SK-N-SH (cell line): ENCODE measurements at regions not wholly inside any gene's neighbourhood (a gene's known extent, or its start where the extent isn't known, plus 50 kb on each side); places are given as distances from the start of the nearest gene placed in this dataset.

ENCODE experiments used
- CTCF ChIA-PET: fragments of 300-600, 350-600 bp; formaldehyde crosslinking; extraction: SDS; loops from one replicate; lab custom pipeline; 2021; lab: Yijun Ruan, JAX
- POLR2A ChIA-PET: fragments of 350-600 bp; sonication (Branson Sonifier 250); formaldehyde crosslinking; extraction: SDS; loops from one replicate; lab custom pipeline; 2020; ENCODE audit warnings: antibody characterized with exemption, inconsistent platforms; lab: Yijun Ruan, JAX
- DNase-seq: peaks from one replicate; pipeline ENCODE4 v3.0.0; 2012
- H2AFZ ChIP-seq: fragments of 200-600 bp; sonication (generic); 2 replicates; pipeline ENCODE4 v1.8.1; 2016; ENCODE audit warnings: antibody characterized with exemption, mild to moderate bottlenecking, low read depth
- H3F3A ChIP-seq: fragments of 200-600 bp; sonication (generic); replicated peaks from 2 replicates; pipeline ENCODE3; 2016; ENCODE audit warnings: antibody characterized with exemption, mild to moderate bottlenecking; ENCODE audit not compliant: insufficient read depth
- H3K27ac ChIP-seq, 2 experiments: fragments of 200-500 bp in 1 of 2; fragments of 200-600 bp in 1 of 2; sonication (Bioruptor generic) in 1 of 2; sonication (generic), shearing (Covaris generic) in 1 of 2; 2 replicates each; pipeline versions ENCODE4 v1.5.1 to v1.6.1; 2014 to 2016; ENCODE audit warnings: low read depth in 2 of 2, inconsistent platforms in 1 of 2, low read length in 1 of 2, mild to moderate bottlenecking in 1 of 2, mixed read lengths in 1 of 2
- H3K27me3 ChIP-seq: fragments of 200-600 bp; sonication (generic), shearing (Covaris generic); 2 replicates; pipeline ENCODE4 v1.6.1; 2016; ENCODE audit warnings: mixed run types; ENCODE audit not compliant: insufficient read depth
- H3K36me3 ChIP-seq, 2 experiments: fragments of 200-500 bp in 1 of 2; fragments of 200-600 bp in 1 of 2; sonication (Bioruptor generic) in 1 of 2; sonication (generic) in 1 of 2; replicated peaks in 1 of 2; 2 replicates each; pipeline versions ENCODE3 to v1.5.1; 2014 to 2016; ENCODE audit warnings: low read length in 1 of 2, mild to moderate bottlenecking in 1 of 2; ENCODE audit not compliant: insufficient read depth in 2 of 2, control insufficient read depth in 1 of 2
- H3K4me1 ChIP-seq, 2 experiments: fragments of 200-500 bp in 1 of 2; fragments of 200-600 bp in 1 of 2; sonication (Bioruptor generic) in 1 of 2; sonication (generic), shearing (Covaris generic) in 1 of 2; 2 replicates each; pipeline versions ENCODE4 v1.5.1 to v1.6.1; 2014 to 2016; ENCODE audit warnings: low read depth in 1 of 2, low read length in 1 of 2, mixed run types in 1 of 2; ENCODE audit not compliant: insufficient read depth in 2 of 2, control insufficient read depth in 1 of 2
- H3K4me2 ChIP-seq: fragments of 200-600 bp; sonication (generic), shearing (Covaris generic); 2 replicates; pipeline ENCODE4 v1.6.1; 2017; ENCODE audit warnings: mixed run types
- H3K4me3 ChIP-seq, 2 experiments: fragments of 200-500 bp in 1 of 2; fragments of 200-600 bp in 1 of 2; sonication (Bioruptor generic) in 1 of 2; sonication (generic), shearing (Covaris generic) in 1 of 2; 2 replicates each; pipeline versions ENCODE4 v1.5.1 to v1.8.1; 2014 to 2016; ENCODE audit warnings: low read depth in 2 of 2, inconsistent platforms in 1 of 2, low read length in 1 of 2, mild to moderate bottlenecking in 1 of 2, mixed read lengths in 1 of 2, moderate library complexity in 1 of 2
- H3K79me2 ChIP-seq: fragments of 200-600 bp; sonication (generic); 2 replicates; pipeline ENCODE4 v1.8.1; 2017; ENCODE audit warnings: mild to moderate bottlenecking; ENCODE audit not compliant: insufficient read depth
- H3K9ac ChIP-seq: fragments of 200-600 bp; sonication (generic); 2 replicates; pipeline ENCODE4 v1.6.1; 2017; ENCODE audit warnings: mixed run types
- H3K9me2 ChIP-seq: fragments of 200-600 bp; sonication (generic); 2 replicates; pipeline ENCODE4 v1.6.1; 2017; ENCODE audit warnings: mixed run types
- H3K9me3 ChIP-seq: fragments of 200-600 bp; sonication (generic); 2 replicates; pipeline ENCODE4 v1.6.1; 2017; ENCODE audit warnings: mixed run types, mild to moderate bottlenecking, moderate library complexity
- H4K20me1 ChIP-seq: fragments of 200-600 bp; sonication (generic); 2 replicates; pipeline ENCODE4 v1.6.1; 2017; ENCODE audit warnings: mild to moderate bottlenecking, mixed run types; ENCODE audit not compliant: insufficient read depth
- ELF1 ChIP-seq: IDR thresholded peaks from 2 replicates; pipeline ENCODE4 v1.4.0; 2012
- EP300 ChIP-seq, 2 experiments: IDR thresholded peaks; 2 replicates each; pipeline versions ENCODE4 v1.4.0 to v1.6.1; 2012; ENCODE audit warnings: borderline replicate concordance in 1 of 2, low read depth in 1 of 2, low read length in 1 of 2
- FOSL2 ChIP-seq: IDR thresholded peaks from 2 replicates; pipeline ENCODE4 v1.4.0; 2012; ENCODE audit warnings: low read depth, mild to moderate bottlenecking, moderate library complexity, borderline replicate concordance
- FOXM1 ChIP-seq: IDR thresholded peaks from 2 replicates; pipeline ENCODE4 v1.4.0; 2012; ENCODE audit warnings: low read depth, mild to moderate bottlenecking
- GABPA ChIP-seq: IDR thresholded peaks from 2 replicates; pipeline ENCODE4 v1.4.0; 2012; ENCODE audit warnings: low read depth, mild to moderate bottlenecking
- GATA2 ChIP-seq: sonication (generic); formaldehyde crosslinking; IDR thresholded peaks from 2 replicates; pipeline ENCODE4 v1.5.0; 2020; ENCODE audit warnings: mild to moderate bottlenecking, missing genetic modification reagents
- MXI1 ChIP-seq: IDR thresholded peaks from 2 replicates; pipeline ENCODE4 v1.6.1; 2012; ENCODE audit warnings: mild to moderate bottlenecking, low read depth, low read length, improper control_type of control experiment
- NFIC ChIP-seq: IDR thresholded peaks from 2 replicates; pipeline ENCODE4 v1.4.0; 2012; ENCODE audit warnings: borderline replicate concordance
- RCOR1 ChIP-seq: fragments of 150-350 bp; IDR thresholded peaks from 2 replicates; pipeline ENCODE4 v1.6.1; 2017; ENCODE audit warnings: antibody characterized with exemption, low read length
- REST ChIP-seq: IDR thresholded peaks from 2 replicates; pipeline ENCODE4 v1.6.1; 2012; ENCODE audit warnings: mild to moderate bottlenecking, low read depth, low read length, moderate library complexity
- RXRA ChIP-seq: IDR thresholded peaks from 2 replicates; pipeline ENCODE4 v1.4.0; 2012; ENCODE audit warnings: low read depth, mild to moderate bottlenecking, borderline replicate concordance
- SIN3A ChIP-seq: IDR thresholded peaks from 2 replicates; pipeline ENCODE4 v1.6.1; 2012; ENCODE audit warnings: low read depth, mild to moderate bottlenecking, low read length, moderate library complexity, borderline replicate concordance
- SMC3 ChIP-seq: IDR thresholded peaks from 2 replicates; pipeline ENCODE4 v1.6.1; 2012; ENCODE audit warnings: low read depth, low read length, improper control_type of control experiment
- TAF1 ChIP-seq: IDR thresholded peaks from 2 replicates; pipeline ENCODE4 v1.6.1; 2012; ENCODE audit warnings: low read depth, mild to moderate bottlenecking, low read length, moderate library complexity, borderline replicate concordance
- TCF12 ChIP-seq: IDR thresholded peaks from 2 replicates; pipeline ENCODE4 v1.4.0; 2012
- WGBS: methylation state at CpG from one replicate; pipeline ENCODE4 v1.1.6; 2017; ENCODE audit warnings: low lambda C conversion rate; 5-methylcytosine and 5-hydroxymethylcytosine counted together
- TF ChIP-seq, protein P1 (sequence below): IDR thresholded peaks from 2 replicates; pipeline ENCODE4 v1.4.0; 2012; ENCODE audit warnings: low read depth, borderline replicate concordance
- TF ChIP-seq, protein P2 (sequence below): IDR thresholded peaks from 2 replicates; pipeline ENCODE4 v1.4.0; 2012; ENCODE audit warnings: low read depth

DNA sequence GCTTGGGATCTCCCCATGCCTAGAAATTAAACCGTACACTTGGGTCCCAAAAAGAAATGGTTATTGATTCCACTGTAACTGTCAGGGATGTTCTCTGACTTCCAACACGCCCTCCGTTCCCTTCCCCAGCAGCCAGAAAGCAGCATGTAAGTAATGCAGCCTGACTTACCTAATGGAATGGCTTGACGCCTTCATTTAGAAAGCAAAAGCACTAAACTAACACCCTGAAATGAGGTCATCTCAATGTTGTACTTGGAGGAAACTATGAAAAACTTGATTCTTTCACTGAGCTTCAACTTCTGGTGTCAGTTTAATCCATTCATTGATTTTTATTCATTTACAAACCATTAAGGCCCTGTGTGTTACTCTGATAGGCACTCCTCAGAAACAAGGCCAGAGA is 110.8 kb upstream of the NOCT start (continued):
- TF ChIP-seq, protein P1, sequence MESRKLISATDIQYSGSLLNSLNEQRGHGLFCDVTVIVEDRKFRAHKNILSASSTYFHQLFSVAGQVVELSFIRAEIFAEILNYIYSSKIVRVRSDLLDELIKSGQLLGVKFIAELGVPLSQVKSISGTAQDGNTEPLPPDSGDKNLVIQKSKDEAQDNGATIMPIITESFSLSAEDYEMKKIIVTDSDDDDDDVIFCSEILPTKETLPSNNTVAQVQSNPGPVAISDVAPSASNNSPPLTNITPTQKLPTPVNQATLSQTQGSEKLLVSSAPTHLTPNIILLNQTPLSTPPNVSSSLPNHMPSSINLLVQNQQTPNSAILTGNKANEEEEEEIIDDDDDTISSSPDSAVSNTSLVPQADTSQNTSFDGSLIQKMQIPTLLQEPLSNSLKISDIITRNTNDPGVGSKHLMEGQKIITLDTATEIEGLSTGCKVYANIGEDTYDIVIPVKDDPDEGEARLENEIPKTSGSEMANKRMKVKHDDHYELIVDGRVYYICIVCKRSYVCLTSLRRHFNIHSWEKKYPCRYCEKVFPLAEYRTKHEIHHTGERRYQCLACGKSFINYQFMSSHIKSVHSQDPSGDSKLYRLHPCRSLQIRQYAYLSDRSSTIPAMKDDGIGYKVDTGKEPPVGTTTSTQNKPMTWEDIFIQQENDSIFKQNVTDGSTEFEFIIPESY = no peak

- Histone ChIP-seq H3F3A (peaks cover 7% of the 10 kb centered on the region), H3K9me3 (no peaks in the 10 kb centered on the region), H3K4me2 (no peak overlapping the region), H4K20me1 (no peaks in the 10 kb centered on the region), H3K79me2 (no peaks in the 10 kb centered on the region), H3K27me3 (no peaks in the 10 kb centered on the region), H3K4me1 (peaks cover 4 to 7% of the 10 kb centered on the region in 2 experiments), H3K9me2 (no peaks in the 10 kb centered on the region), H3K27ac (no peak overlapping the region), H3K9ac (no peak overlapping the region), H3K4me3 (no peak overlapping the region)
- CTCF ChIA-PET = interaction anchor here (0.9 kb wide), 1 partner anchor 33 kb away, joined by 3 read pairs; no protein-coding TSS in a partner anchor
- POLR2A ChIA-PET = no interaction called here
- no peak for DNase-seq
- TF ChIP-seq TCF12 (no peak), REST (no peak), TAF1 (no peak), SMC3 (no peak), GATA2 (no peak), RXRA (no peak), FOXM1 (no peak), NFIC (no peak), ELF1 (no peak), EP300 (IDR thresholded peaks at IDR 0.05; ENCODE audit: borderline replicate concordance in 1 of 2, low read depth in 1 of 2, low read length in 1 of 2) (no peak), MXI1 (no peak), SIN3A (no peak), GABPA (no peak), FOSL2 (no peak), RCOR1 (no peak)
- TF ChIP-seq, protein P2, sequence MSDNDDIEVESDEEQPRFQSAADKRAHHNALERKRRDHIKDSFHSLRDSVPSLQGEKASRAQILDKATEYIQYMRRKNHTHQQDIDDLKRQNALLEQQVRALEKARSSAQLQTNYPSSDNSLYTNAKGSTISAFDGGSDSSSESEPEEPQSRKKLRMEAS = no peak
- TF ChIP-seq, all 33 proteins: peak for 0
- WGBS = 62% methylated on average over 3 of the region's 3 CpGs
- Histone ChIP-seq H3K36me3 (no peaks in the 10 kb centered on the region), H2AFZ (no peak overlapping the region)
These were observed 112.4 kb upstream of the NOCT start for GRCh38 chr4:138903185-138903584.
